Skeletal muscle cell (primary cell): ENCODE measurements at regions not wholly inside any gene's neighbourhood (a gene's known extent, or its start where the extent isn't known, plus 50 kb on each side); places are given as distances from the start of the nearest gene placed in this dataset.
"Not testable (repeated sequence)": the region's sequence is repeated elsewhere in the genome, so short reads cannot be mapped to it uniquely, and the experiment has no call there.

Source experiments
- DNase-seq: peaks from one replicate; pipeline ENCODE4 v3.0.0-alpha.2; 2010; ENCODE audit warnings: low read depth
- H3K4me3 ChIP-seq: 2 replicates; pipeline ENCODE4 v1.5.1; 2011; ENCODE audit warnings: low read depth, mild to moderate bottlenecking, control low read depth, low read length, moderate library complexity

DNA sequence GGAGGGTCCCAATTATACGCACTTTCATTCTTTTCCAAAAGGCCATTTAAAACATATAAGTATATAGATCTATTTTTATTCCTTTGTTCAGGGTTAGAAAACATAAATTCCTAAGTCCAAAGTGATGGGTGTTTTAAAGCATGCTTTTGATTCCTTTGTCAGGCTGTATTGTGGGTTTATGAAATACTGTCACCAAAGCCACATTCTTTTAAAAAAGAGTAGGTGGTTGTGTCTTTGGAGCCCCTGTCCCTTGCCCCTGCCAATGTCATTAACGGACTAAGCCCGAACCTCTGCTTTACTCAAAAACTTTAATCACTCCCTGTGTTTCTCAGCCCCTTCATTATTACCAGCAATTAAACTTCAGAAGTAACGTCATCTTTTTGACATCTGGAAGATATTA, 104.9 kb upstream of the APCDD1 start:
- no peak overlapping the region for H3K4me3 ChIP-seq
- no peak for DNase-seq

GRCh38 chr18:10350661-10351060, 103.8 kb upstream of the APCDD1 start:
- H3K4me3 ChIP-seq, result no peak overlapping the region
- DNase-seq, result no peak

- DNase-seq, result peak; percentile 17
- no peak overlapping the region for H3K4me3 ChIP-seq
These were observed 103.1 kb upstream of the APCDD1 start for GRCh38 chr18:10351219-10351818.

DNA sequence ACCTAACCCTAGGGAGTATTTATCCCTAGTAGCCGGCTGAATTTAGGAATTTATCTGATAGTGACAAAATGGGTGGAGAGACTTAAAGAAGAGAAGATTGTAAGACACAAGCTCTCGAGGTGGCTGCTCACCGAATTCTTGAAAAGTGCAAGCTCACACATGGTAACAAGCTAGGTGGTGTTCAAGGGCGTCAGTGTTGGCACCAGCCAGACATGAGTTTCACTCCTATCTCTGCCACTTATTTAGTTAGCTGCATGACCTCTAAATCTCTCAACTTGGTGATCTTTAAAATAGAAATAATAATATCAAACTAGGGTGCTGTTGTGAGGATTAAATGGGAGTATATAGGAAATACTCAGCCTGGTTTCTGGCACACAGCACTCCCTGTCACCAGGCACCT, 102.6 kb upstream of the APCDD1 start:
- no peak for DNase-seq
- no peak overlapping the region for H3K4me3 ChIP-seq

- no peak for DNase-seq
These were observed 101.8 kb upstream of the APCDD1 start for GRCh38 chr18:10352671-10353070.

DNA sequence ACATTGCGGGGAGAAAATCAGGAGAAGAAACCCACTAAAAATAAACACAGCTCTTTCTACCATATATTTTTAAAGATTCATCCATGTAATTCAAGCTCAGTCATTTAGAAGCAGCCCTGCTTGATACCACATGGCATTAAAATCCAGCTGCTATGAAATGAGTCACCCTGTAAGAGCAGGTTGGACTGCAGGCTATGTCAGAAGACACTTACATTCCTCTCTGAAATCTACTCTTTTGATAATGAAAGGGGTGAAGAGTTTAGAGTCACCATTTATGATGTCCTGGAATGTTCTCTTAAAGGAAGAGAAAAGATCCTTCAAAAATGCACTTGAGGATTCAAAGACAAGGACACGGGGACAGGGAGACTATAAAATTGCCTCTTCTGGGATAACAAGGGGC, 100.6 kb upstream of the APCDD1 start:
- H3K4me3 ChIP-seq, result no peak overlapping the region
- peak; percentile 52 for DNase-seq

More at GRCh38 chr18:10352671-10353070, 101.8 kb upstream of the APCDD1 start:
- H3K4me3 ChIP-seq, result no peak overlapping the region

DNA sequence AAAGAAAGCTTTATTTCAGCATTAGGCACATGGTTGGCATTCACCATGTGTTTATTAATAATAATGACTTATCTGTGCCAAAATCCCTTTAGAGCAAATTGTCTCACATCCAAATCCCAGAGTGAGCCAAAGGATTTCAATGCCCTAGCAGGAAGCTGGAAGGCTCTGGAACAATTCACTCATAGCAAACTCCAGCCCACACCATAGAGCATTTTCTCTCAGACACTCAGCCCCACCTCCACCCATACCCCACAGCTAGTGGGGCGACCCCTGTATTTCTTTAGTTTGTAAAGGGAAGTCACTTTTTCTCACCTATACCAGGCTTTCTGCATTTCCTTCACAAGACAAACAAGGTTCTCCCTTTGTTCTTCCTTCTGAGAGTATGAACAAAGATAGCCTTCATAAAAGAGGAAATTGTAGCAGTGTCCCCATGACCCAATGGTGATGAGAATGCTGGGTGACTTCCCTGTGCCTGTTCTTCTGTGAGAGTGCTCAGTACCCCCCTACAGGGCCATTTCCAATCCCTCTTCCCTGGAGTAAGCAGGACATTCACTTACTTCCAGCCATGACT, 100.1 kb upstream of the APCDD1 start:
- DNase-seq, result no peak
- no peak overlapping the region for H3K4me3 ChIP-seq

DNA sequence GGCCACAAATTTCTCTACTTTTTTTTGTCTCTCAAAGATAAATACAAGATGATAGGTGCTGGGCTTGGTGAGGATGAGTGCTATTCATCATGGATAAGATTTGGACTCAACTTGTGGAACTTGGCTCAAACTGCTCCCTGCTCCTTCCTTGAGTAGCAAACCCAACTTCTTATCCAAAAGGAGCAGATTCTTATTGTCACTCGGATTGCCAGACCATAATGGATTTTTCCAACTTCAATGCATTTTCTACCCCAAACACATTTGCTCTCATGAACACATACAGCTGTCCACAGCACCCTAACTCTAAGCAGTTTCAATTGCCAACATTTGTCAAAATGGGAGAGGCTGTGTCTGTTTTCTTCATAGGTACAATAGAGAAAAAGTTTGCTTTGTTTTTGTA, 99.5 kb upstream of the APCDD1 start:
- H3K4me3 ChIP-seq, result no peak overlapping the region
- no peak for DNase-seq

DNA sequence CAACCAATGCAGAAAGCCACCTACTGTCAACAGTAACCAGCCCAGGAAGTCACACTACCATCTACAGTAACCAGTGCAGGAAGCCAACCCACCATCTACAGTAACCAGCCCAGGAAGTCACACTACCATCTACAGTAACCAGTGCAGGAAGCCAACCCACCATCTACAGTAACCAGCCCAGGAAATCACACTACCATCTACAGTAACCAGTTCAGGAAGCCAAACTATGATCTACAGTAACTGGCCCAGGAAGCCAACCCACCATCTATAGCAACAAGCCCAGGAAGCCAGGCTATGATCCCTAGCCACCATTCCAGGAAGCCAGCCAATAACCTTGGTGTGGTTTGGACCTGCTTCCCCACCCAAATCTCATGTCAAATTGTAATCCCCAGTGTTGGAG, 97.4 kb upstream of the APCDD1 start:
- not testable (repeated sequence) for H3K4me3 ChIP-seq

DNA sequence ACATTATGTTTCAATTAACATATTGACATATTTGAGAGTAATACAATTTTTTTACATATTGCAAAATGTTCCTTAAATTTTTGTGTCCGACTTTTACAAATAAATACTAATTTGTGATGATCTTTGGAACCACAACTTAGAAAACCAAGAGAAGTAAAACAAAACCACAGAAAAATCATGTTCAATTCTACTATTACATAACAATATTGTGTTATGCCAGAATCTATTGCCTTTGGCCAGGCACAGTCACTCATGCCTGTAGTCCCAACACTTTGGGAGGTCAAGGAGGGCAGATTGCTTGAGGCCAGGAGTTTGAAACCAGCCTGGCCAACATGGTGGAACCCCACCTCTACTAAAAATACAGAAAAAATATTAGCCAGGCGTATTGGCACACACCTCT, 92.8 kb upstream of the APCDD1 start:
- no peak overlapping the region for H3K4me3 ChIP-seq
- DNase-seq, result no peak

More for the DNA sequence above, 97.4 kb upstream of the APCDD1 start:
- DNase-seq, result not testable (repeated sequence)

DNA sequence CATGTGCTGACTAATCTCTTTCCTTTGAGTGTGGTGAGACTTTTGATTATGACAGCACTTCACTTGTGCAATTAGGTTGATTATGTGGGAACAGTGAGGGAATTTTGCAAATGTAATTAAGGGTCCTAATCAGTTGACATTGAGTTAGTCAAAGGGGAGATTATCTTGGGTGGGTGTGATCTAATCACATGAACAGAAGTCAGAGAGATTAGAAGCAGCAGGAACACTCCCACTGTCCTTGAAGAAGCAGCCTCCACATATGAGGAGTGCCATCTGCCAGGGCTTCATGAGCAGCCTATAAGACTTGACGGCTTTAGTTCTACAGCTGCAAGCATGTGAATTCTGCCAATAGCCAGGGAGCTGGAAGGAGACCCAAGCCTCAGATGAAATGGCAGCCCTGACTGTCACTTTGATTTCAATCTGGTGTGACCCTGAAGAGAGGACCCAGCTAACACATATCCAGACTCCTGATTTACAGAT, 89.4 kb upstream of the APCDD1 start:
- no peak overlapping the region for H3K4me3 ChIP-seq

DNA sequence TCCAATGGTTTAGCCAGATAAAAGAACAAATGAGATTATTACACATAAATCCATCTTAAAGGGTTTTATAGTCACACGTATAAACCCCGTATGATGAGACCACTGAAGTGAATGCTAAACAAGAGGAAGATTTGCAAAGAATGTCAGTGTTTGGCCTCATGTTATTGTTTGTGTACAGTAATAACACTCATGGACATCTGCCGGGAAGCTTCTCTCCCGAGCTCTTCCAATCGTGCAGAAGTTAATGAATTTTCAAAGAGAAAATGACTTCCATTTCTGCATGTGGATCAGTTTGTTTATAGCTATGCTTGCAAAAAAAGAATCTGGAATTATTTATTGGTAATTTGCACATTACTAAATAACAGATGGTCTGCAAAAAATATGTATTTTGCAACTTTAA, 88.5 kb upstream of the APCDD1 start:
- no peak overlapping the region for H3K4me3 ChIP-seq
- no peak for DNase-seq

More for the DNA sequence above, 89.4 kb upstream of the APCDD1 start:
- no peak for DNase-seq

DNA sequence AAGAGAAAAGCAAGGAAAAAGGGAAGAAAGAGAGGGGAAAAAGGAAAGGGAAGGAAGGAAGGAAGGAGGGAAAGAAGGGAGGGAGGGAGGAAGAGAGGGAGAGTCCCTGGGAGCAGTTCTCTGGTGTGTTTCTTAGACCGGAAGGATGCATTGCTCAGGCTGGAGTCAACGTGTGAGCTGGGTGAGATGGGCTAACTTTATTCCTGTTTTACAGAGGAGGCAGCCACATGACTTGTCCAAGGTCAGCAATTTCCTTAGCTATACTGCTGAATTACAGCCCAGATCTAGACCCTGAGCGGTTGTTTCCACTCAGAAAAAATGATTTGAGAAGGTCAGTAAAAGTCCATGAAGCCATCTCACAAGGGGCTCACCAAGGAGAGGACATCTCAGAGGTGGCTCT, 86.6 kb upstream of the APCDD1 start:
- no peak overlapping the region for H3K4me3 ChIP-seq
- no peak for DNase-seq

DNA sequence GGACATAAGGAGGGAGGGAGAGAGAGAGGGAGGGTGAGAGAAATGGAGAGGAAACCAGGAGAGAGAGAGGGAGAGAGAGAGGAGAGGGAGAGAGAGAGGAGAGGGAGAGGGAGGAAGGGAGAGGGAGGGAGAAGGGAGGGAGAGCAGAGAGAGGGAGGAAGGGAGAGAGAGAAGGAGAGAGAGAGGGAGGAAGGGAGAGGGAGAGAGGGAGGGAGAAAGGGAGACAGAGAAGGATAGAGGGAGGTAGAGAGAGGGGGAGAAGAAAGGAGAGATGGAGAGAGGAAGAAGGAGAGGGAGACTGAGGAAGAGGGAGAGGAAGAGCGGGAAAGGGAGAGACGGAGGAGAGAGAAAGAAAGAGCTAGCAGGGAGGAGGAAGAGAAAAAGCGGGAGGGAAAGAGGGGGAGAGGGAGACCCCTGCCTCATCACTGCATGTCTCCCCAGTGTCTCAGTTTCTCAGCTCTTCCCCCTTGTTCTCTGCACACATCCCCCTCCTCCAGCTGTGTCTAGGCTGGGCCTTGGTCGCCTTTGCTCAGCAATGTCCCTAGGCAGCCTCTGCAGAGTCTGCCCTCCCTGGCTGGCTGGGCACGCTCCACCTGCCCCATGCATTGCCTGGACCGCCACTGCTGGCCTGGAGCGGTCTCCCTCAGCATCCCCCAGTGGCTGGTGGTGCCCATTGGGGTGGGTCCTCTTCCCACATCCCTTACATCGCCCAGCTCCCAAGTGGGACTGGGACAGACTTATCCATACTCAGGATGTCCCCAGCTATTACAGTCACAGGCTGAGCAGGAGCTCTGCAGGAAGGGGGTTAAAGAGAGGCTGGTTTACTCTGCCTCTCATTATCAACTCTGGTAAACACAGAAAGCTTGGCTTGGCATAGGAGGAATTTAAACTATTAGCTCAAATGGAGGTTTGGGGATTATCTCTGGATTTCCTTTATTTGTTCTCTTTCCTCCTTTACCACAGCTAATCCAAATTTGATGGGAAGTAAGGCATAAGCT, 85.7 kb upstream of the APCDD1 start:
- no peak for DNase-seq

DNA sequence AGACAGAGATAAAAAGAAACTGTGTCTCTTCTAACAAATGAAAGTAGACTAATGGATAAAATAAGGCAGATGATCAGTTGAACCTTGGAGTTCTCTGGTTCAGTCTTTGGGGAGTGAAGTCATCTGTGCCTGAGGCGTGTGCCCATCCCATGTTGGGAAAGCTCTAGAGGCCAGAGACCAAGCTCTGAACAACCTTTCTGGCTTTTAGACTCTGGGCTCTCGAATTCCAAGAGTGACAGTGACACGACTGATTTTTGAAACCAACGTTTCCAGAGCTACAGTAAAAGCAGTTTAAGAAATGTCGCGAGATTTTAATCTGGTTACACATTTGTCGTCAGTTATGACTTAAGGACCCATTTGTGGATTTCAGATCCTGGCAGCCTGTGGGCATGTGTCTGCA, 83.7 kb upstream of the APCDD1 start:
- no peak for DNase-seq

More for the DNA sequence above, 85.7 kb upstream of the APCDD1 start:
- H3K4me3 ChIP-seq, result no peak overlapping the region

GRCh38 chr18:10371165-10371564, 83.3 kb upstream of the APCDD1 start:
- H3K4me3 ChIP-seq, result no peak overlapping the region
- DNase-seq, result no peak

More for the DNA sequence above, 83.7 kb upstream of the APCDD1 start:
- H3K4me3 ChIP-seq, result no peak overlapping the region

GRCh38 chr18:10374195-10374594, 80.2 kb upstream of the APCDD1 start:
- H3K4me3 ChIP-seq, result no peak overlapping the region
- no peak for DNase-seq

GRCh38 chr18:10374636-10375293, 79.7 kb upstream of the APCDD1 start:
- no peak overlapping the region for H3K4me3 ChIP-seq
- no peak for DNase-seq

DNA sequence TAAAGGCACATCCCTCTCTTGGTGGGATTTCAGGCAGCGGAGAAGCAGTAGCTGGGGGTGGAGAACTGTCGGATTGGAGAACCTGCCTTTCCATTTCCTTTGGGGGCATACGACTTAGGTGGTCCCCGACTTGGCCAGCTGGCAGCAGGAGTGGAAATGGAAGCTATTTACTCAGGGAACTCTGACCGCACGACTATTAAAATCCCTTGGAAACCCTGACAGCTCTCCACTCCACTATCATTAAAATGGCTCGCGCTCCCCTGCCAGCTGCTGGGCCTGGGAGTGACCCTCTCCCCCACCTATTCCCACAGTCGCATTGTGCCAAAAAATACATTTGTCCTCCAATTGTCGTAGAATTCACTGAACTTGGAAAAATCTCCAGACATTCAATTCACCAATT, 77.7 kb upstream of the APCDD1 start:
- no peak overlapping the region for H3K4me3 ChIP-seq
- DNase-seq, result no peak

- no peak for DNase-seq
- H3K4me3 ChIP-seq, result no peak overlapping the region
These were observed 76.5 kb upstream of the APCDD1 start for GRCh38 chr18:10377956-10378355.
